Endothelial cell of umbilical vein (primary cell): ENCODE measurements at regions not wholly inside any gene's neighbourhood (a gene's known extent, or its start where the extent isn't known, plus 50 kb on each side); places are given as distances from the start of the nearest gene placed in this dataset.

Experiments used
- BruUV-seq: library from RNA; stranded (reverse); fragments of 400-500 nt; replicated peaks from 2 replicates; lab custom pipeline; 2021; lab: Mats Ljungman, UMichigan
- CTCF ChIA-PET: fragments of 300-600, 350-600 bp; sonication (Branson Sonifier 250); formaldehyde crosslinking; loops from one replicate; lab custom pipeline; 2021; ENCODE audit warnings: antibody characterized with exemption, inconsistent platforms; lab: Charles Lee
- POLR2A ChIA-PET: fragments of 300-600, 350-600 bp; sonication (Branson Sonifier 250); formaldehyde crosslinking; loops from one replicate; lab custom pipeline; 2021; ENCODE audit warnings: antibody characterized with exemption, inconsistent platforms; lab: Charles Lee
- DNase-seq: peaks from one replicate; pipeline ENCODE4 v3.0.0-alpha.2; 2011; ENCODE audit warnings: low read depth, low spot score
- FAIRE-seq: peaks from 2 replicates; lab custom pipeline; 2011; peaks lifted over from hg19 to GRCh38; lab: Jason Lieb, UNC
- H2AFZ ChIP-seq: 2 replicates; pipeline ENCODE4 v1.6.0; 2012; ENCODE audit warnings: low read depth, low read length, control low read depth, inconsistent platforms
- H3K27ac ChIP-seq: 2 replicates; pipeline ENCODE4 v1.5.1; 2011; ENCODE audit warnings: low read depth, mild to moderate bottlenecking, control low read depth, low read length, moderate library complexity; ENCODE audit not compliant: insufficient read depth
- H3K27me3 ChIP-seq, 2 experiments: 2 replicates each; pipeline versions ENCODE4 v1.6.0 to v1.6.1; 2011; ENCODE audit warnings: low read length in 2 of 2, mixed read lengths in 1 of 2; ENCODE audit not compliant: control insufficient read depth in 2 of 2, insufficient read depth in 2 of 2
- H3K36me3 ChIP-seq, 2 experiments: 2 replicates in 1 of 2; 3 replicates in 1 of 2; pipeline ENCODE4 v1.5.1; 2011; ENCODE audit warnings: low read length in 2 of 2, mild to moderate bottlenecking in 1 of 2, moderate library complexity in 1 of 2; ENCODE audit not compliant: control insufficient read depth in 2 of 2, insufficient read depth in 2 of 2; ENCODE audit errors: extremely low read depth in 1 of 2
- H3K4me1 ChIP-seq: 3 replicates; pipeline ENCODE4 v1.5.1; 2011; ENCODE audit warnings: mild to moderate bottlenecking, low read length; ENCODE audit not compliant: control insufficient read depth, insufficient read depth; ENCODE audit errors: extremely low read depth
- H3K4me2 ChIP-seq: 2 replicates; pipeline ENCODE4 v1.6.1; 2011; ENCODE audit warnings: low read length, control low read depth, mixed read lengths; ENCODE audit not compliant: insufficient read depth
- H3K4me3 ChIP-seq, 3 experiments: fragments of 200-600 bp in 1 of 3; sonication (generic), shearing (Covaris generic) in 1 of 3; replicated peaks in 1 of 3; 2 replicates each; pipeline ENCODE4 v1.5.1; 2011 to 2016; ENCODE audit warnings: control low read depth in 3 of 3, low read length in 3 of 3, mild to moderate bottlenecking in 2 of 3, inconsistent platforms in 1 of 3, low read depth in 1 of 3, moderate library complexity in 1 of 3; ENCODE audit not compliant: insufficient read depth in 1 of 3
- H3K79me2 ChIP-seq: 2 replicates; pipeline ENCODE4 v1.6.0; 2012; ENCODE audit warnings: low read length, inconsistent platforms; ENCODE audit not compliant: control insufficient read depth, insufficient read depth
- H3K9ac ChIP-seq: replicated peaks from 2 replicates; pipeline ENCODE3; 2011; ENCODE audit warnings: low read length, control low read depth; ENCODE audit not compliant: insufficient read depth; ENCODE audit errors: extremely low read depth
- H3K9me1 ChIP-seq: replicated peaks from 3 replicates; pipeline ENCODE4 v1.6.0; 2011; ENCODE audit warnings: mild to moderate bottlenecking, low read length; ENCODE audit not compliant: control insufficient read depth, insufficient read depth; ENCODE audit errors: extremely low read depth
- H3K9me3 ChIP-seq: replicated peaks from 2 replicates; pipeline ENCODE4 v1.5.1; 2012; ENCODE audit warnings: low read length, inconsistent platforms; ENCODE audit not compliant: control insufficient read depth, insufficient read depth
- H4K20me1 ChIP-seq: replicated peaks from 2 replicates; pipeline ENCODE3; 2011; ENCODE audit warnings: mild to moderate bottlenecking, low read length; ENCODE audit not compliant: control insufficient read depth, insufficient read depth; ENCODE audit errors: extremely low read depth
- EZH2 ChIP-seq: IDR thresholded peaks from 2 replicates; pipeline ENCODE4 v1.6.1; 2012; ENCODE audit warnings: borderline replicate concordance, low read depth, mild to moderate bottlenecking, moderate library complexity, low read length, inconsistent platforms; ENCODE audit not compliant: severe bottlenecking
- FOS ChIP-seq: IDR thresholded peaks from 2 replicates; pipeline ENCODE4 v1.6.1; 2011; ENCODE audit warnings: mild to moderate bottlenecking, low read length, moderate library complexity, borderline replicate concordance; ENCODE audit not compliant: insufficient read depth
- GATA2 ChIP-seq: IDR thresholded peaks from 2 replicates; pipeline ENCODE4 v1.7.0; 2011; ENCODE audit warnings: low read depth, mild to moderate bottlenecking, moderate library complexity, mixed read lengths, low read length; ENCODE audit not compliant: insufficient read length, insufficient read depth
- JUN ChIP-seq: IDR thresholded peaks from 2 replicates; pipeline ENCODE4 v1.6.1; 2011; ENCODE audit warnings: borderline replicate concordance, low read depth; ENCODE audit not compliant: insufficient read length, insufficient read depth
- MYC ChIP-seq: IDR thresholded peaks from one replicate; pipeline ENCODE4 v1.6.1; 2011; ENCODE audit warnings: mild to moderate bottlenecking, low read depth, low read length
- POLR2A ChIP-seq: IDR thresholded peaks from 2 replicates; pipeline ENCODE4 v1.6.1; 2012; ENCODE audit warnings: low read depth, mild to moderate bottlenecking, control low read depth, low read length
- POLR2AphosphoS5 ChIP-seq: IDR thresholded peaks from 2 replicates; pipeline ENCODE4 v1.6.1; 2012; ENCODE audit warnings: low read depth, mild to moderate bottlenecking, control low read depth, low read length, moderate library complexity; ENCODE audit not compliant: insufficient read depth
- dilution Hi-C: fragments of 300-500 bp; cut with MboI; formaldehyde crosslinking; loops from one replicate; pipeline ENCODE4 v1.15.0; 2019; ENCODE audit warnings: low sequenced_read_pairs; ENCODE audit not compliant: extremely low pct_ligation_motif_present
- intact Hi-C: fragments of 100-400 bp; cut with micrococcal nuclease; formaldehyde crosslinking; loops from one replicate; pipeline ENCODE4 v1.10.0; 2022
- TF ChIP-seq, protein P1 (sequence below): IDR thresholded peaks from 2 replicates; pipeline ENCODE4 v1.6.1; 2011; ENCODE audit not compliant: insufficient read depth, insufficient read length
- TF ChIP-seq, protein P2 (sequence below), 2 donors: IDR thresholded peaks; 1 replicate in 1 of 2; 2 replicates in 1 of 2; pipeline ENCODE4 v1.5.1; 2011; ENCODE audit warnings: low read length in 2 of 2, mild to moderate bottlenecking in 2 of 2, moderate library complexity in 2 of 2, control low read depth in 1 of 2, inconsistent platforms in 1 of 2, low read depth in 1 of 2; ENCODE audit not compliant: insufficient read depth in 1 of 2; ENCODE audit errors: extremely low read depth in 1 of 2

DNA sequence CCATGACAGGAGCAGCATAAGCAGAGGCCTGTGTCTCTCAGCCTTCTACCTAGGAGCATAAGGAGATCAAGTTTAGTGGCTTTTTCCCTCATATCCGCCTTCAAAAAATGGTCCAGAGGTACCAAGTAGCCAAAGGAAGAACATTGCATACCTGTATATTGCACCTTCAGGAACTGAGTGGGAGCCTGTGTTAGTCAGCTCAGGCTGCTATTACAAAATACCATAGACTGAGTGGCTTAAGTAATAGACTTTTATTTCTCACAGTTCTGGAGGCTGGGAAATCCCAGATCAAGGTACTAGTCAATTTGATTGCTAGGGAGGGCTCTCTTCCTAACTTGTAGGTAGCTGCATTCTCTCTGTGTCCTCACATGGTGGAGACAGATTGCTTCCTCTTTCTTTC lies 597.4 kb upstream of the PTGER4 start:
- Histone ChIP-seq H3K4me3 (no peak overlapping the region), H3K27ac (no peak overlapping the region), H3K9ac (no peak overlapping the region), H3K36me3 (no peaks in the 10 kb centered on the region), H3K27me3 (no peaks in the 10 kb centered on the region), H2AFZ (no peak overlapping the region), H3K79me2 (no peaks in the 10 kb centered on the region), H3K4me2 (no peak overlapping the region), H4K20me1 (no peaks in the 10 kb centered on the region), H3K4me1 (peaks cover 5% of the 10 kb centered on the region), H3K9me3 (no peaks in the 10 kb centered on the region), H3K9me1 (no peaks in the 10 kb centered on the region)
- FAIRE-seq (no peak), DNase-seq (no peak)
- intact Hi-C loops: no loop called here
- dilution Hi-C loops: no loop called here
- no peak for TF ChIP-seq GATA2
- no peak for TF ChIP-seq MYC
- TF ChIP-seq, protein P1, sequence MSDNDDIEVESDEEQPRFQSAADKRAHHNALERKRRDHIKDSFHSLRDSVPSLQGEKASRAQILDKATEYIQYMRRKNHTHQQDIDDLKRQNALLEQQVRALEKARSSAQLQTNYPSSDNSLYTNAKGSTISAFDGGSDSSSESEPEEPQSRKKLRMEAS: no peak
- TF ChIP-seq, protein P2, sequence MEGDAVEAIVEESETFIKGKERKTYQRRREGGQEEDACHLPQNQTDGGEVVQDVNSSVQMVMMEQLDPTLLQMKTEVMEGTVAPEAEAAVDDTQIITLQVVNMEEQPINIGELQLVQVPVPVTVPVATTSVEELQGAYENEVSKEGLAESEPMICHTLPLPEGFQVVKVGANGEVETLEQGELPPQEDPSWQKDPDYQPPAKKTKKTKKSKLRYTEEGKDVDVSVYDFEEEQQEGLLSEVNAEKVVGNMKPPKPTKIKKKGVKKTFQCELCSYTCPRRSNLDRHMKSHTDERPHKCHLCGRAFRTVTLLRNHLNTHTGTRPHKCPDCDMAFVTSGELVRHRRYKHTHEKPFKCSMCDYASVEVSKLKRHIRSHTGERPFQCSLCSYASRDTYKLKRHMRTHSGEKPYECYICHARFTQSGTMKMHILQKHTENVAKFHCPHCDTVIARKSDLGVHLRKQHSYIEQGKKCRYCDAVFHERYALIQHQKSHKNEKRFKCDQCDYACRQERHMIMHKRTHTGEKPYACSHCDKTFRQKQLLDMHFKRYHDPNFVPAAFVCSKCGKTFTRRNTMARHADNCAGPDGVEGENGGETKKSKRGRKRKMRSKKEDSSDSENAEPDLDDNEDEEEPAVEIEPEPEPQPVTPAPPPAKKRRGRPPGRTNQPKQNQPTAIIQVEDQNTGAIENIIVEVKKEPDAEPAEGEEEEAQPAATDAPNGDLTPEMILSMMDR (IDR thresholded peaks at IDR 0.05; ENCODE audit: extremely low read depth in 1 of 2, insufficient read depth in 1 of 2, low read depth in 1 of 2, low read length in 2 of 2): no peak
- TF ChIP-seq JUN: no peak
- TF ChIP-seq POLR2A: no peak
- no peak for TF ChIP-seq EZH2
- TF ChIP-seq POLR2AphosphoS5: no peak
- TF ChIP-seq FOS: no peak
- POLR2A ChIA-PET: no interaction called here
- no TSS peak for BruUV-seq
- CTCF ChIA-PET: no interaction called here
